Activated naive CD8-positive, alpha-beta T cell treated with anti-CD3 and anti-CD28 coated beads for 36 hours (primary cell): ENCODE measurements at regions not wholly inside any gene's neighbourhood (a gene's known extent, or its start where the extent isn't known, plus 50 kb on each side); places are given as distances from the start of the nearest gene placed in this dataset.
"Not testable (repeated sequence)": the region's sequence is repeated elsewhere in the genome, so short reads cannot be mapped to it uniquely, and the experiment has no call there.

Experiments used
- DNase-seq: peaks from one replicate; pipeline ENCODE4 v3.0.0; 2021
- H3K27ac Mint-ChIP-seq: one replicate; pipeline ENCODE4 v1.8.0; 2022; ENCODE audit warnings: mild to moderate bottlenecking, moderate library complexity, mixed read lengths
- H3K27me3 Mint-ChIP-seq: one replicate; pipeline ENCODE4 v1.8.0; 2022; ENCODE audit warnings: mild to moderate bottlenecking, mixed read lengths
- H3K36me3 Mint-ChIP-seq: one replicate; pipeline ENCODE4 v1.8.0; 2021; ENCODE audit warnings: mild to moderate bottlenecking, mixed read lengths
- H3K4me1 Mint-ChIP-seq: one replicate; pipeline ENCODE4 v1.8.0; 2021; ENCODE audit warnings: mixed read lengths
- H3K4me3 Mint-ChIP-seq: one replicate; pipeline ENCODE4 v1.8.0; 2022; ENCODE audit warnings: mild to moderate bottlenecking, moderate library complexity, mixed read lengths
- H3K9me3 Mint-ChIP-seq: one replicate; pipeline ENCODE4 v1.8.0; 2022; ENCODE audit warnings: mixed read lengths

- DNase-seq: no peak
- no peaks in the 10 kb centered on the region for H3K9me3 Mint-ChIP-seq
- no peak overlapping the region for H3K4me3 Mint-ChIP-seq
- H3K4me1 Mint-ChIP-seq: peaks cover 4% of the 10 kb centered on the region
- H3K27ac Mint-ChIP-seq: no peak overlapping the region
- no peaks in the 10 kb centered on the region for H3K36me3 Mint-ChIP-seq
- no peaks in the 10 kb centered on the region for H3K27me3 Mint-ChIP-seq
Measured at GRCh38 chr4:9704551-9705332, 76.7 kb upstream of the DRD5 start.

DNA sequence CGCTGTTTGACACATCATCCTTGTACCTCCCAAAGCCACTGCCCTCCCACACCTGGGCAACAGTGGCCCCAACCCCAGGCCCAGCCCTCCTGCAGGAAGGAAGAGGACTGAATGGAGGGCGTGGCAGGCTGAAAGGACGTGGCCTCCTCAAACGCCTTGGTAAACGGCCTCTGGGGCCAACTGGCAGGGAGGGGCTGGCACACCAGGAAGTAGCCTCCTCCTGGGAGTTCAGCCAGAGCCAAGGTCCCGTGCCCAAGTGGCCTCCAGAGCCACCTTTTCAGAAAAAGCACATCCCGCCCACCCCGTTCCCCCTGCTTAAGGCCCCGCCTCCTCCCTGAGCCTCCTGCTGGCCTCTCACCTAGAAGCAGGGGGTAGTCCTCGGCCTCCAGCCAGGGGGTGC lies 74.2 kb upstream of the DRD5 start:
- H3K9me3 Mint-ChIP-seq, H3K36me3 Mint-ChIP-seq, H3K4me3 Mint-ChIP-seq, H3K4me1 Mint-ChIP-seq, H3K27ac Mint-ChIP-seq, H3K27me3 Mint-ChIP-seq, DNase-seq: not testable (repeated sequence)

GRCh38 chr4:9707936-9708335 lies 73.5 kb upstream of the DRD5 start:
- not testable (repeated sequence) for DNase-seq, H3K4me1 Mint-ChIP-seq, H3K4me3 Mint-ChIP-seq, H3K36me3 Mint-ChIP-seq, H3K9me3 Mint-ChIP-seq, H3K27me3 Mint-ChIP-seq, H3K27ac Mint-ChIP-seq

- Mint-ChIP-seq H3K4me3 (no peak overlapping the region), H3K27ac (no peak overlapping the region), H3K4me1 (no peaks in the 10 kb centered on the region), H3K36me3 (no peaks in the 10 kb centered on the region), H3K27me3 (no peaks in the 10 kb centered on the region), H3K9me3 (peaks cover 2% of the 10 kb centered on the region)
- DNase-seq: no peak
Measured at GRCh38 chr4:9709724-9710123, 71.7 kb upstream of the DRD5 start.

- H3K27ac Mint-ChIP-seq, H3K9me3 Mint-ChIP-seq, H3K4me3 Mint-ChIP-seq, H3K36me3 Mint-ChIP-seq, H3K4me1 Mint-ChIP-seq, DNase-seq, H3K27me3 Mint-ChIP-seq: not testable (repeated sequence)
Measured at GRCh38 chr4:9715271-9715670, 66.2 kb upstream of the DRD5 start.

- Mint-ChIP-seq H3K9me3 (peaks cover 2% of the 10 kb centered on the region), H3K36me3 (no peaks in the 10 kb centered on the region), H3K27ac (no peak overlapping the region), H3K4me3 (no peak overlapping the region), H3K27me3 (no peaks in the 10 kb centered on the region), H3K4me1 (no peaks in the 10 kb centered on the region)
- DNase-seq: no peak
Measured at GRCh38 chr4:9716093-9716492, 65.3 kb upstream of the DRD5 start.

DNA sequence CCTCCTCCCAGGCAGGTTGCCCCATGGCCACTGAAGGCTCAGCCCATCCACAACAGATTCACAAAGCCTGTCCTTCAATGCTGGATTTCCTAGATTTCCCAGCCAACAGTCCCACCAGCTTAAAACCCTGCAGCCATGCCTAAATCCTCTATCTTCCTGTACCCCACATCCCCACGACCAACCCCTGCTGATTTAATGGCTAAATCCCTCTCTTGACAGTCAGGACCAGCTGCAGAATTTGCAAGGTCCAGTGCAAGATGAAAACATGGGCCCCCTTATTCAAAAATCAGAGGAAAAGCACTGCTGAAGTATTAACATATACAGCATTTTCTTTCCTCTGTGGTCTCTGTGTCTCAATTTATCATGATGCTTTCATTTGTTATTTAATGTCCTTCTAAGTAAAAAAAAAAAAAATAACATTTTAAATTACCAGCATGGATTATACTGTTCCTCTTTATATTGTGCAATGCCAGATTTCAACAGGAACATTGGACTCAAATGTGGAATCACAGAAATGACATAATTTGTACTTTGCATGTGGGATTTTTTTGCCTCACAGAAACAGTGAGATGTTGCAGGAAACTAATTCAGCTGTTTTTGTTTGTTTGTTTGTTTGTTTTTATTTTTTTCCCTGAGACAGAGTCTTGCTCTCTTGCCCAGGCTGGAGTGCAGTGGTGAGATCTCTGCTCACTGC lies 63.0 kb upstream of the DRD5 start:
- H3K9me3 Mint-ChIP-seq, DNase-seq, H3K27me3 Mint-ChIP-seq, H3K27ac Mint-ChIP-seq, H3K4me3 Mint-ChIP-seq, H3K4me1 Mint-ChIP-seq, H3K36me3 Mint-ChIP-seq: not testable (repeated sequence)

DNA sequence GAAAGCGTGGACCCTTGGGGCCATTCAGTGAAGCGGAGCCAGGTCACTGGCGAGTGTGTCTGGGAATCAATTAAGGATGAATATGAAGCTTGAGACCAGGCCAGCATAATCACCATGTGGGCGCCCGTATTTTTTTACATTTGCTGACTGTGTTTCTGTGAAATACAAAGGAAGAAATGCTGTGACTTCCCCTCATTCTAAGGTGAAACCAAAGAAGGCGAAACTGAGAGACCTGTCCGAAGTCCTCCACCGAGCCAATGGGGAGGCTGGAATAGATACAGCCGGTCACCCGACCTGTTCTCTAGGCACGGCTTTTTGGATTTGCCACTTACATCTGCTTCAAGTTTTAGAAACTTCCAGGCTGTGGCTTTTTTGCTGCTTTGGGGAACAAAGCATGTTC lies 59.3 kb upstream of the DRD5 start:
- H3K4me1 Mint-ChIP-seq, H3K9me3 Mint-ChIP-seq, H3K36me3 Mint-ChIP-seq, H3K27ac Mint-ChIP-seq, H3K27me3 Mint-ChIP-seq, DNase-seq, H3K4me3 Mint-ChIP-seq: not testable (repeated sequence)
